ENCODE measurements at regions not wholly inside any gene's neighbourhood (a gene's known extent, or its start where the extent isn't known, plus 50 kb on each side); places are given as distances from the start of the nearest gene placed in this dataset.

DNA sequence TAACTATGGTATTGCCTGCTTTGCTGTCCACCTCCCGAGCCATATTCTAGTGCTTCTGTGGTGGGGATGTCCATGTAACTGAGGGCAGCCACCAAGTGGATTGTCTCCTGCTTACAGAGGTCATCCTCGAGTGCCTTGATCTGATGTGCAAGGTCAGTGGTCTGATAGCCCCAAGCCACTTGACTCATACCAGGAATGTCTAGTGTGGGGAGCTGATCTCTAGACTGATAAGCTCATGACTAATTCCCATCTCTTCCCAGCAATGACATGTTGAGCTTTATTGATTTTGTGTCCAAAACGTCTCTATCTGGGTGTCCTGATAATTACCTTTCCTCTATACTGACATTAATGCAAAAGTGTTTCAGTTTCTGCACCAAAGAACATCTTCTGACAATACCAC lies 168.4 kb upstream of the WDR1 start:
- Histone ChIP-seq H3K36me3 (ENCODE audit: control insufficient read depth, insufficient read depth, low read length) (no peaks in the 10 kb centered on the region), H3K27ac (ENCODE audit: low read length) (no peak overlapping the region), H3K27me3 (ENCODE audit: control insufficient read depth, insufficient read depth, low read length) (no peaks in the 10 kb centered on the region), H3K4me1 (ENCODE audit: control insufficient read depth, insufficient read depth, low read length) (no peaks in the 10 kb centered on the region), H3K4me3 (ENCODE audit: low read length) (no peak overlapping the region), H3K9me3 (replicated peaks; ENCODE audit: control insufficient read depth, low read depth, low read length) (no peaks in the 10 kb centered on the region)
- no peak for DNase-seq
- no CpG with 5 or more reads among the region's 3 CpGs for WGBS (ENCODE audit: insufficient coverage)

DNA sequence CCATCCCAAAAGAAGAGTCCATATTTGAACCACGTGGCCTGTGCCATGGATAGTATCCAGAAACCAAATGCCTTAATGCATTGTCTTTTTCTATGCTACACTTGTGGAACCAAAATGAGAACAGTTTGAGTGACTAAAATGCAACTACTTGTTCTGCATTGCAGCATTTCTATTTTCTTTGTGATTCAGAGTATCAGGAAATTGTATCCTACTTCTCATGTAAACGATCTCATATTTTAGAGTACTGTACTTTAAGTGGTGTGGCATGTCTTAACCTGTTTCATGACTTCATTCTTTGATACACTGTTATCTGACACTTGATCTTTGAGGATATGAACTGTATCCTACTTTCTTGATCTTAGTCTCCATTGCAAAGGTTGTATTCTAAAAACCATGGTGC lies 167.2 kb upstream of the WDR1 start:
- H3K4me3 ChIP-seq (ENCODE audit: low read length), result no peak overlapping the region
- H3K4me1 ChIP-seq (ENCODE audit: control insufficient read depth, insufficient read depth, low read length), result no peaks in the 10 kb centered on the region
- H3K9me3 ChIP-seq (replicated peaks; ENCODE audit: control insufficient read depth, low read depth, low read length), result no peaks in the 10 kb centered on the region
- DNase-seq, result no peak
- no peaks in the 10 kb centered on the region for H3K36me3 ChIP-seq (ENCODE audit: control insufficient read depth, insufficient read depth, low read length)
- no peak overlapping the region for H3K27ac ChIP-seq (ENCODE audit: low read length)
- no CpG with 5 or more reads among the region's 2 CpGs for WGBS (ENCODE audit: insufficient coverage)
- H3K27me3 ChIP-seq (ENCODE audit: control insufficient read depth, insufficient read depth, low read length), result no peaks in the 10 kb centered on the region

DNA sequence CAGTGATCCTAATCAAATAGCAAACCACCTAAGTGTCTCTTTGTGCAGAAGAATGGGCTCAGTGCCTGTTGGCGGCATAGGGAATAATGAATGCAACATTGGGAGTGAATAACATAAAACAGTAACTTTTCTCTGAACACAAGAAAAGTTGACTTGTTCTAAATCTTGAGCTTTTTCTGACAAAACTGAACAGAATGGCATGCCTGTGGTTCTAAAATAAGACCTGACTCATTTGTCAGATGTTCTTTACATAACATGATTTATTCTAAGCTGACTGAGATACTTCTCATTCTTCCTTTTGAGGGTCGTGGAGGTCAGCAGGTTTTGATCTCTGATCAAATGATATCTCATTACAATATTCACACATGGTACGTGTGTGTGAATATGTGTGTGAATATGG lies 165.4 kb upstream of the WDR1 start:
- no CpG with 5 or more reads among the region's 3 CpGs for WGBS (ENCODE audit: insufficient coverage)
- no peak for DNase-seq
- H3K4me1 ChIP-seq (ENCODE audit: control insufficient read depth, insufficient read depth, low read length), result no peaks in the 10 kb centered on the region

DNA sequence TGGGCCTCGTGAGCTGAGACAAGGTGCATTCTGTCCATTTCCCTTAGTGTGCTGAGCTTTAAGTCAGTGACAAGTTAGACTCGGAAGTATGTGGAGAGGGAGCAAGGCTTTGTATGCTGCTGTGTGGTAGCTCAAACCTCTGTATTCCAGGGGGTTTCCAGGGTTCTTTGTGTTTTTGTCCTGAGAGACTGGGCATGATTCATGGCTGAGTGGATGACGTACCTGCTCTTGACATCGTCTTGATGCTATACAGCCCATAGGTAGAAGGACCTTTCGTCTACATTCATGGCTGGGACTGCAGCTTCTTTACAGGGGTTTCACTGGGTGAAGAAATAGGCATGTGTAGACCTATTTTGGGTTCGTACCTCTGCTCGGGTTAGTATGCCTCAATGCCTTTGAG lies 162.7 kb upstream of the WDR1 start:
- no peak for DNase-seq
- Histone ChIP-seq H3K9me3 (replicated peaks; ENCODE audit: control insufficient read depth, low read depth, low read length) (no peaks in the 10 kb centered on the region), H3K27ac (ENCODE audit: low read length) (no peak overlapping the region), H3K4me3 (ENCODE audit: low read length) (no peak overlapping the region), H3K27me3 (ENCODE audit: control insufficient read depth, insufficient read depth, low read length) (no peaks in the 10 kb centered on the region), H3K4me1 (ENCODE audit: control insufficient read depth, insufficient read depth, low read length) (no peaks in the 10 kb centered on the region), H3K36me3 (ENCODE audit: control insufficient read depth, insufficient read depth, low read length) (no peaks in the 10 kb centered on the region)
- 85% methylated on average over 6 of the region's 7 CpGs for WGBS (ENCODE audit: insufficient coverage)

More for the DNA sequence above, 165.4 kb upstream of the WDR1 start:
- no peak overlapping the region for H3K27ac ChIP-seq (ENCODE audit: low read length)
- H3K27me3 ChIP-seq (ENCODE audit: control insufficient read depth, insufficient read depth, low read length), result no peaks in the 10 kb centered on the region
- no peaks in the 10 kb centered on the region for H3K9me3 ChIP-seq (replicated peaks; ENCODE audit: control insufficient read depth, low read depth, low read length)
- no peak overlapping the region for H3K4me3 ChIP-seq (ENCODE audit: low read length)
- H3K36me3 ChIP-seq (ENCODE audit: control insufficient read depth, insufficient read depth, low read length), result no peaks in the 10 kb centered on the region

DNA sequence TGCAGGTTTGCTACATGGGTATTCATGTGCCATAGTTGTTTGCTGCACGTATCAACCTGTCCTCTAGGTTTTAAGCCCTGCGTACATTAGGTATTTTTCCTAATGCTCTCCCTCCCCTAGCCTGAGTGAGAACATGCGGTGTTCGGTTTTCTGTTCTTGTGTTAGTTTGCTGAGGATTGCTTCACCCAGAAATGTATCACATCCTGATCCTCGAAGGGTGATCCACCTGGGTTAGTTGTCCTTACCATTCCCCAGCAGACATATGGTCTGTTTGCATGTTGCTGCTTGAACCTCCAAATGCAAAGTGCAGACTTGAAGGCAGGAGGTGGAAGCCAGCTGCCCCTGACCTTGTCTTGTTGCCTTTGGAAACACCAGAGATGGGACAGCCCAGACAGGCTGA lies 161.5 kb upstream of the WDR1 start:
- no peak for DNase-seq
- Histone ChIP-seq H3K36me3 (ENCODE audit: control insufficient read depth, insufficient read depth, low read length) (no peaks in the 10 kb centered on the region), H3K9me3 (replicated peaks; ENCODE audit: control insufficient read depth, low read depth, low read length) (no peaks in the 10 kb centered on the region), H3K4me3 (ENCODE audit: low read length) (no peak overlapping the region), H3K27ac (ENCODE audit: low read length) (no peak overlapping the region), H3K27me3 (ENCODE audit: control insufficient read depth, insufficient read depth, low read length) (no peaks in the 10 kb centered on the region), H3K4me1 (ENCODE audit: control insufficient read depth, insufficient read depth, low read length) (no peaks in the 10 kb centered on the region)
- no CpG with 5 or more reads among the region's 5 CpGs for WGBS (ENCODE audit: insufficient coverage)

DNA sequence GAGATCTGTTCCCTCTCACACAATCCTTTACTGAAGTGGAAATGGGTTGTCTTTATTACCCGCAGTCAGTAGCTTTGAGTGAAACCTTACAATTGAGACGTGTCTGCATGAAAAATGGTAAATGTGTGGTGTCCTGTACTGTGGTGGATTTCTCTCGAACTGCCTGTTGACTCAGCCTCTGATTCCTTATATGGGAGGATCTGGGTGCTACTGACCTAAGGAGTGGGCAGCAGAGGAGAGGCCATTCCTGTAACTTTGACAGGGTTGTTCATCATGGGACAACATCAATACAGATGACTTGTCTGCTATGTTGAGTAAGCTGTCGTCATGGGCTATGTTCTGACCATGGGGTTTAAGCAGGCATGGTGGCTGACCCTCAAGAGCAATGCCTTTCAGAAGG lies 159.6 kb upstream of the WDR1 start:
- Histone ChIP-seq H3K4me1 (ENCODE audit: control insufficient read depth, insufficient read depth, low read length) (no peaks in the 10 kb centered on the region), H3K4me3 (ENCODE audit: low read length) (no peak overlapping the region), H3K36me3 (ENCODE audit: control insufficient read depth, insufficient read depth, low read length) (no peaks in the 10 kb centered on the region), H3K27ac (ENCODE audit: low read length) (no peak overlapping the region), H3K27me3 (ENCODE audit: control insufficient read depth, insufficient read depth, low read length) (no peaks in the 10 kb centered on the region), H3K9me3 (replicated peaks; ENCODE audit: control insufficient read depth, low read depth, low read length) (no peaks in the 10 kb centered on the region)
- DNase-seq, result no peak
- whole genome bisulfite sequencing (ENCODE audit: insufficient coverage), result 75% methylated on average over 2 of the region's 4 CpGs

DNA sequence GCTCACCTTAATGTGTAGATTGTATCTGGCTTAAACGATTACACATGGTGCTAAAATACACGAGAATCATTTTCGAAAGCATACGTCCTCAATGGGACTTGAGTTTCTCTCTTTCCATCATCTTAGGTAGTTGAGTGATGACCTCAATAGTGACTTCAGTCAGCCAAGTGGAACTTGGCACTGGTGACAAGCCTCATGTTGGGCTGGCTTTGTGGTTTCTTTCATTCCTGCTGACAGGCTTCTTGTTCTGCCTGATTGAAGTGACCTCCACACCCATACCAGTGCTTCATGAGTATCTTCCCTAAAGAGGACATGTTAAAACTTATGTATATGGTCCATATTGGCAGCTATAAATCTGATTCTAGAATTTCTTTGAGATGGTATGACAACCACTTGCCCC lies 159.1 kb upstream of the WDR1 start:
- WGBS (ENCODE audit: insufficient coverage), result no CpG with 5 or more reads among the region's 4 CpGs
- Histone ChIP-seq H3K4me1 (ENCODE audit: control insufficient read depth, insufficient read depth, low read length) (no peaks in the 10 kb centered on the region), H3K9me3 (replicated peaks; ENCODE audit: control insufficient read depth, low read depth, low read length) (no peaks in the 10 kb centered on the region), H3K36me3 (ENCODE audit: control insufficient read depth, insufficient read depth, low read length) (no peaks in the 10 kb centered on the region), H3K4me3 (ENCODE audit: low read length) (no peak overlapping the region), H3K27ac (ENCODE audit: low read length) (no peak overlapping the region), H3K27me3 (ENCODE audit: control insufficient read depth, insufficient read depth, low read length) (no peaks in the 10 kb centered on the region)
- no peak for DNase-seq

DNA sequence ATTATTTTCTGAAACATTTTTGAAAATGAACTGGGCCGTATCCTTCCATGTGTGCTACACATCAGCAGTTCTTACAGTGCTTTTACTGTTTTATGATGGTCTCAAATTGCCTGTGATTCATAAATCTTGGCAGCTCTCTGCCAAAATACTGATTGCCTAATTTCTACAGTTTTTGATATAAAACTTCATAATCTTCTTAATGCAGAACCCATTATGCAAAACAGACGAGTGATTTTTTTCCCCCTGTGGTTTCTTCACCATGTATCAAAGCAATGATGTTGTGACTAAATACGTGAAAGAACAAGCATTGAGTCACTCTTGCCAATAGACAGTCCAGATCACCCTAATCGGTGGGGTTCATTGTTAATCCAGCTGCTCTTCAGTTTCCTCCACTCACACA lies 156.4 kb upstream of the WDR1 start:
- DNase-seq, result no peak
- Histone ChIP-seq H3K27me3 (ENCODE audit: control insufficient read depth, insufficient read depth, low read length) (no peaks in the 10 kb centered on the region), H3K4me1 (ENCODE audit: control insufficient read depth, insufficient read depth, low read length) (no peaks in the 10 kb centered on the region), H3K36me3 (ENCODE audit: control insufficient read depth, insufficient read depth, low read length) (no peaks in the 10 kb centered on the region), H3K4me3 (ENCODE audit: low read length) (no peak overlapping the region), H3K9me3 (replicated peaks; ENCODE audit: control insufficient read depth, low read depth, low read length) (no peaks in the 10 kb centered on the region), H3K27ac (ENCODE audit: low read length) (no peak overlapping the region)
- 50% methylated on average over 3 of the region's 4 CpGs for WGBS (ENCODE audit: insufficient coverage)

DNA sequence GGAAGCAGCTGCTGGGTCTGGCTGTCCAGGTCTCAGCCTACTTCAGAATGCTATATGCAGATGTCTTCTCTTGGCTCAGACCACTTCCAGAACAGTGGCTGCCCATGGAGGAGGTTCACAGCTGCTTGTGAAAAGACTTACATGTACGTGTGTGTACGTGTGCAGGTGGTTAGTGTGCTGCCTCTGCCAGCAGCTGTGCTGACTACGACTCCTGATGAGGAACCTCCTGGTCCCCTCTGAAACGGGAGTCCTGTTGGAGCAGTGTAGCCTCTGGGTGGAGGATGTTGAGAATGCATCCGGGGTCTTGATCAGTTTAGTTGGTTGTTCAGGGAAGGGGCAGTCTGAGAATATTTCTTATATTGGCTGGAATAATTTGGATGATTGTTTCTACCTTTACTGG lies 155.9 kb upstream of the WDR1 start:
- no peaks in the 10 kb centered on the region for H3K9me3 ChIP-seq (replicated peaks; ENCODE audit: control insufficient read depth, low read depth, low read length)
- no peaks in the 10 kb centered on the region for H3K36me3 ChIP-seq (ENCODE audit: control insufficient read depth, insufficient read depth, low read length)
- H3K27me3 ChIP-seq (ENCODE audit: control insufficient read depth, insufficient read depth, low read length), result no peaks in the 10 kb centered on the region
- 42% methylated on average over 5 of the region's 5 CpGs for WGBS (ENCODE audit: insufficient coverage)
- H3K4me3 ChIP-seq (ENCODE audit: low read length), result no peak overlapping the region
- DNase-seq, result peak; percentile 5
- H3K27ac ChIP-seq (ENCODE audit: low read length), result no peak overlapping the region
- no peaks in the 10 kb centered on the region for H3K4me1 ChIP-seq (ENCODE audit: control insufficient read depth, insufficient read depth, low read length)

DNA sequence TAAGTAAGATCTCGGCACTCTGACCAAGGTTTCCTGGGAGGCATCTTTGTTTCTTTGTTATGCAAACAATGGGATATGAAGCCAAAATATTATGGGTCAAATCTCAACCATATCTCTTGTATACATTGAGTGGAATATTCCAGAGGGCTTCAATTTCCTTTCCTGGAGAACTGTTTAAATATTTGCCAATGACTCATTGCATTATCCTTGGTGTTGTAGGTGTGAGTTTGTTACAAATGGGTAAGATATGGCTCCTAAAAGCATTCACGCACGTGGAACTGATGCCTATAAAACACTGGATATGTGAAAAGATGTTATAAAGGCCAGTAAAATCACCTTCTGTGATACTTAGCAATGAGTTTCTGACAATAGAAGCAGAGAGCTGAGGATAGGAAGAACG lies 150.5 kb upstream of the WDR1 start:
- H3K4me1 ChIP-seq (ENCODE audit: control insufficient read depth, insufficient read depth, low read length), result no peaks in the 10 kb centered on the region

DNA sequence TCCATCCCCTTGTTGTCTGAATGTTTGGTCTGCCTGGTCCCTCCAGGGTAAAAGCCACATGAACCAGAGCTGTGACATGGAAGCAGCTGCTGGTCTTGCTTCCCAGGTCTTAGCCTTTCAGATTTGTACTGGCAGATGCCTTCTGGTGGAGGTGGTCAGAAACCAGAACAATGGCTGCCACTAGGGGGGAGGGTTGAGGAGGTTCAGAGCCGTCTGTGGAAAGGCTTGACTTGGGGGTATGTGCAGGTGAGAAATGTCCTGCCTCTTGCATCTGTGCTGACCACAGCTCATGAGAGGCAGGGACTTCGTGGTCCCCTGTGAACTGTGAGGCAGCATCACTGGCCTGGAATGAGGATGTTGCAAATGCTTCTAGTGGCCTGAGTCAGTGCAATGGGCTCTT lies 144.2 kb upstream of the WDR1 start:
- 53% methylated on average over 2 of the region's 2 CpGs for WGBS (ENCODE audit: insufficient coverage)
- DNase-seq, result no peak
- H3K9me3 ChIP-seq (replicated peaks; ENCODE audit: control insufficient read depth, low read depth, low read length), result no peaks in the 10 kb centered on the region

More for the DNA sequence above, 150.5 kb upstream of the WDR1 start:
- Histone ChIP-seq H3K4me3 (ENCODE audit: low read length) (no peak overlapping the region), H3K27me3 (ENCODE audit: control insufficient read depth, insufficient read depth, low read length) (peaks cover 2% of the 10 kb centered on the region), H3K9me3 (replicated peaks; ENCODE audit: control insufficient read depth, low read depth, low read length) (no peaks in the 10 kb centered on the region), H3K27ac (ENCODE audit: low read length) (no peak overlapping the region), H3K36me3 (ENCODE audit: control insufficient read depth, insufficient read depth, low read length) (no peaks in the 10 kb centered on the region)
- no CpG with 5 or more reads among the region's 4 CpGs for WGBS (ENCODE audit: insufficient coverage)
- no peak for DNase-seq

More for the DNA sequence above, 144.2 kb upstream of the WDR1 start:
- no peak overlapping the region for H3K4me3 ChIP-seq (ENCODE audit: low read length)
- H3K36me3 ChIP-seq (ENCODE audit: control insufficient read depth, insufficient read depth, low read length), result no peaks in the 10 kb centered on the region
- no peaks in the 10 kb centered on the region for H3K4me1 ChIP-seq (ENCODE audit: control insufficient read depth, insufficient read depth, low read length)
- no peak overlapping the region for H3K27ac ChIP-seq (ENCODE audit: low read length)
- H3K27me3 ChIP-seq (ENCODE audit: control insufficient read depth, insufficient read depth, low read length), result no peaks in the 10 kb centered on the region
